ENCODE measurements at regions not wholly inside any gene's neighbourhood (a gene's known extent, or its start where the extent isn't known, plus 50 kb on each side); places are given as distances from the start of the nearest gene placed in this dataset.
"Not testable (repeated sequence)": the region's sequence is repeated elsewhere in the genome, so short reads cannot be mapped to it uniquely, and the experiment has no call there.

DNA sequence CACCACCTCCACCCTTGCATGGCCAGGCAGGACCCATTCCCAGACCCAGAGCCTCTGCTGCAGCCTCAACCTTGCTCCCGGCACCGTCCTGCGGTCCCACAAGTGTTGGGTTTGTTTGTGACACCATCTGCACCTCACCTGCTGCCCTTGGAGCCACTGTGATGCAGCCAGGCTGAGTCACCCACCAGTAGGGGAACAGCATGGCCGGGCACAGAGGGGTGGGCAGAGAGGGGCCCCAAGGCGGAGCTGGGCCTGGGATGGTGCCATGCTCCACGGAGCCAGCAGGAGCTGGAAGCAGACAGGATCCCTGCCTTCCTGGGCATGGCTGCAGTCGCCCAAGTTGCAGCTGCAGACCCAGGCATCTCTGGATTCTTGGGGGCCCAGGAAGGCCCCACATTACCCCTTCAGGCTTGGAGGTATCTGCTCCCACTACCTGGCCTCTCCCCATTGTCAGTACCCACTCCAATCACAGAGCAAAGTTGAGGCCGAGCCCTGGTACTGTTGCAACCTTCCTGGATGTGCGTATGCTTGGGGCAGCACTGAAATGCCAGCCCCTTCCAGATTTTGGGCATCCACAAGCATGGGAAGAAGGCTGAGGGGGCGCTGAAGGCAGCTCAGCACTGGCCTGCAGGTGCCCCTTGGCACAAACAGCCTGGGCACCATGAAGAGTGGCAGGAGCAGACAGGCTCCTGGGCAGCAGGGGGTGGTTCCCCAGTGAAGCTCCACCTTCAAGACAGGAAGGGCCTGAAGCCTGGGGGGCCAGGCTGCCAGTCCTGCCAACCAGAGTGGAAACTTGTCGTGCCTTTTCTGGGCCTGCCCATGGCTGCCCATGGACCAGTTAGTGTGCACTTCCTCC is 172.8 kb downstream of the MATN1 start:
- TF ChIP-seq, protein P1, sequence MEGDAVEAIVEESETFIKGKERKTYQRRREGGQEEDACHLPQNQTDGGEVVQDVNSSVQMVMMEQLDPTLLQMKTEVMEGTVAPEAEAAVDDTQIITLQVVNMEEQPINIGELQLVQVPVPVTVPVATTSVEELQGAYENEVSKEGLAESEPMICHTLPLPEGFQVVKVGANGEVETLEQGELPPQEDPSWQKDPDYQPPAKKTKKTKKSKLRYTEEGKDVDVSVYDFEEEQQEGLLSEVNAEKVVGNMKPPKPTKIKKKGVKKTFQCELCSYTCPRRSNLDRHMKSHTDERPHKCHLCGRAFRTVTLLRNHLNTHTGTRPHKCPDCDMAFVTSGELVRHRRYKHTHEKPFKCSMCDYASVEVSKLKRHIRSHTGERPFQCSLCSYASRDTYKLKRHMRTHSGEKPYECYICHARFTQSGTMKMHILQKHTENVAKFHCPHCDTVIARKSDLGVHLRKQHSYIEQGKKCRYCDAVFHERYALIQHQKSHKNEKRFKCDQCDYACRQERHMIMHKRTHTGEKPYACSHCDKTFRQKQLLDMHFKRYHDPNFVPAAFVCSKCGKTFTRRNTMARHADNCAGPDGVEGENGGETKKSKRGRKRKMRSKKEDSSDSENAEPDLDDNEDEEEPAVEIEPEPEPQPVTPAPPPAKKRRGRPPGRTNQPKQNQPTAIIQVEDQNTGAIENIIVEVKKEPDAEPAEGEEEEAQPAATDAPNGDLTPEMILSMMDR (IDR thresholded peaks at IDR 0.05), result no peak
- H3K9me3 ChIP-seq, result no peaks in the 10 kb centered on the region
- H3K27me3 ChIP-seq, result no peaks in the 10 kb centered on the region
- no peak overlapping the region for H3K27ac ChIP-seq
- H3K4me3 ChIP-seq (ENCODE audit: low read depth in 1 of 2, low read length in 1 of 2), result no peak overlapping the region
- no peaks in the 10 kb centered on the region for H3K36me3 ChIP-seq
- H3K4me1 ChIP-seq (ENCODE audit: control insufficient read depth in 1 of 2, insufficient read depth in 1 of 2, low read depth in 1 of 2, low read length in 1 of 2), result no peaks in the 10 kb centered on the region

DNA sequence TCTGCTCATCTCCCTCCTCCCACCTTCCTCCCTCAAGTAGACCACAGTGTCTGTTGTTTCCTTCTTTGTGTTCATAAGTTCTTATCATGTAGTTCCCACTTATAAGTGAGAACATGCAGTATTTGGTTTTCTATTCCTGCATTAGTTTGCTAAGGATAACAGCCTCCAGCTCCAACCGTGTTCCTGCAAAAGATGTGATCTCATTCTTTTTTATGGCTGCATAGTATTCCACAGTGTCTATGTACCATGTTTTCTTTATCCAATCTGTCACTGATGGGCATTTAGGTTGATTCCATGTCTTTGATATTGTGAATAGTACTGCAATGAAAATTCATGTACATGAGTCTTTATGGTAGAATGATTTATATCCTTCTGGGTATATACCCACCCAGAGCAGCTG is 173.5 kb downstream of the MATN1 start:
- H3K9me3 ChIP-seq; H3K4me1 ChIP-seq (ENCODE audit: control insufficient read depth in 1 of 2, insufficient read depth in 1 of 2, low read depth in 1 of 2, low read length in 1 of 2); H3K27me3 ChIP-seq; H3K36me3 ChIP-seq; H3K4me3 ChIP-seq (ENCODE audit: low read depth in 1 of 2, low read length in 1 of 2); H3K27ac ChIP-seq: not testable (repeated sequence)

DNA sequence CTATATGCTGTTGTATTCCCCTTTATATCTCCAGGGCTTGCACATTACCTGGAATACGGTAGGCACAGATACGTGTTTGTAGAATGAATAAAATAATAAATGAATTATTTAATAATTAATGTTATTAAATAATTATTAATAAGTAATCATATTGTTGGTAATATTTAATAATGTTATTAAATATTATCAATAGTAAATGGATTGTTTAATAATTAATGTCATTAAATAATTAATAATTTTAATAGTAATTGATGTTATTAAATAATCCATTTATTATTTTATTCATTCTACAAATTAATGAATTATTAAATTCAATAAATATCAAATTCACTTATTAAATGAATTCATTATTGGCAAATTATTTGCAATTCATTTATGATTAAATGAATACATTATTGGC is 175.1 kb downstream of the MATN1 start:
- Histone ChIP-seq H3K4me3 (ENCODE audit: low read depth in 1 of 2, low read length in 1 of 2) (no peak overlapping the region), H3K9me3 (no peaks in the 10 kb centered on the region), H3K36me3 (no peaks in the 10 kb centered on the region), H3K4me1 (ENCODE audit: control insufficient read depth in 1 of 2, insufficient read depth in 1 of 2, low read depth in 1 of 2, low read length in 1 of 2) (no peaks in the 10 kb centered on the region), H3K27me3 (no peaks in the 10 kb centered on the region), H3K27ac (no peak overlapping the region)
- TF ChIP-seq, protein P1 (IDR thresholded peaks at IDR 0.05), result no peak

DNA sequence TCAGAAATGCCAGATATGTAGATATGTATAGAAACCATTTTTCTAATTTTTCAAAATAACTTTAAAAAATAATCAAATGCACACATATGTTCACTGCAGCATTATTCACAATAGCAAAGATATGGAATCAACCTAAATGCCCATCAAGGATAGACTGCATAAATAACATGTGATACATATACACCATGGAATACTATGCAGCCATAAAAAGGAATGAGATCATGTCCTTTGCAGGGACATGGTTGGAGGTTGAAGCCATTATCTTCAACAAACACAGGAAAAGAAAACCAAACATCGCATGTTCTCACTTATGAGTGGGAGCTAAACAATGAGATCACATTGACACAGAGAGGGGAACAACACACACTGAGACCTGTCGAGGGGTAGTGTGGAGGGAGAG is 176.1 kb downstream of the MATN1 start:
- H3K4me1 ChIP-seq (ENCODE audit: control insufficient read depth in 1 of 2, insufficient read depth in 1 of 2, low read depth in 1 of 2, low read length in 1 of 2); H3K27me3 ChIP-seq; H3K9me3 ChIP-seq; H3K36me3 ChIP-seq; H3K4me3 ChIP-seq (ENCODE audit: low read depth in 1 of 2, low read length in 1 of 2); H3K27ac ChIP-seq: not testable (repeated sequence)

DNA sequence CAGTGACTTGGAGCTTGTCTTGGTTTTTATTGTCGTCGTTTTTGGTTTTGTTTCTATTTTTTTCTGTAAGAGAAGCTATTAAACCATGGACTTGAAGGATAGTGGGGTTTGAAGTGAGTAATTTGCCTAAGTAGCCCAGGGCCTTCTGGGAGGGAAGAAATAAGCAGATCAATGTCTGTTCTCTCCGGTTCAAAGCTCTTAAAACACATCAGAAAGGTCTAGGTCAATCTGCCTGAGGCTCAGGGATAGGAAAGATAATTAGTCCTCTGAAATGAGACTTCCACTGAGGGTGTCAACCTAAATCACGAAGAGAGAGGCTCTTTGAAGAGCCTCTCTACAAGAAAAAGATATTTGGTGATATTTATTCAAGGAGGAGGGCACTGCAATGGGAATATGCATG is 178.0 kb downstream of the MATN1 start:
- H3K9me3 ChIP-seq, result no peaks in the 10 kb centered on the region
- TF ChIP-seq, protein P1 (IDR thresholded peaks at IDR 0.05), result no peak
- H3K27ac ChIP-seq, result no peak overlapping the region
- no peaks in the 10 kb centered on the region for H3K27me3 ChIP-seq
- H3K4me3 ChIP-seq (ENCODE audit: low read depth in 1 of 2, low read length in 1 of 2), result no peak overlapping the region
- no peaks in the 10 kb centered on the region for H3K4me1 ChIP-seq (ENCODE audit: control insufficient read depth in 1 of 2, insufficient read depth in 1 of 2, low read depth in 1 of 2, low read length in 1 of 2)
- no peaks in the 10 kb centered on the region for H3K36me3 ChIP-seq

DNA sequence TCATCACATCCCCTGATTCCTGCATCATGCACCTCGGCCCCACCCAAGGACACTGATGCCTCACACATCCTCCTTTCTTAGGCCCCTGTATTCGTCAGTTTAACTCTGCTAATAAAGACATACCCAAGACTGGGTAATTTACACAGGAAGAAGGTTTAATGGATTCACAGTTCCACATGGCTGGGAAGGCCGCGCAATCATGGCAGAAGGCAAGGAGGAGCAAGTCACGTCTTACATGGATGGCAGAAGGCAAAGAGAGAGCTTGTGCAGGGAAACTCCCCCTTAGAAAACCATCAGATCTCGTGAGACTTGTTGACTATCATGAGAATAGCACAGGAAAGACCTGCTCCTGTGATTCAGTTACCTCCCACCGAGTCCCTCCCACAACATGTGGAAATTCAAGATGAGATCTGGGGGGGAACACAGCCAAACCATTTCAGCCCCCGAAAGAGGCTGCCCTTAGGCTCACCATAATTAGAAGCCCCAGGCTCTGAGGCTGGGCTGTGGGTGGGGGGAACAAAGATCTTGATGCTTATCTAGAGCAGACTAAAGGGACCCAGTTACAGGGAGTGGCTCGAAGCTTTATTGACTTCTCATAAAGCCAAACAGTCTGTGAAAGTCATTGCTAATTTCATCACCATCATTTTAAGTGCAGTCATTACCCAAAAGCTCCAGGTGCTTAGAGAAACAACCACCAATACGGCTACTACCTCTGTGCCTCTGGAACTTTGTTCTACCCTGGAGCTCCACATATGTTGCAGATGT is 181.5 kb downstream of the MATN1 start:
- no peak overlapping the region for H3K4me3 ChIP-seq (ENCODE audit: low read depth in 1 of 2, low read length in 1 of 2)
- H3K9me3 ChIP-seq, result no peaks in the 10 kb centered on the region
- H3K36me3 ChIP-seq, result no peaks in the 10 kb centered on the region
- H3K27ac ChIP-seq, result no peak overlapping the region
- TF ChIP-seq, protein P1 (IDR thresholded peaks at IDR 0.05), result no peak
- H3K27me3 ChIP-seq, result no peaks in the 10 kb centered on the region
- no peaks in the 10 kb centered on the region for H3K4me1 ChIP-seq (ENCODE audit: control insufficient read depth in 1 of 2, insufficient read depth in 1 of 2, low read depth in 1 of 2, low read length in 1 of 2)
